K562 (cell line): ENCODE measurements at regions not wholly inside any gene's neighbourhood (a gene's known extent, or its start where the extent isn't known, plus 50 kb on each side); places are given as distances from the start of the nearest gene placed in this dataset.

Experiments used
- ATAC-seq: fragments of 200-7000 bp; cut with Tn5 transposase; 3 replicates; pipeline ENCODE4 v1.9.1; 2020; ENCODE audit warnings: moderate library complexity
- BruUV-seq: library from RNA; stranded (reverse); fragments of 400-500 nt; replicated peaks from 2 replicates; lab custom pipeline; 2021; lab: Mats Ljungman, UMichigan
- CTCF ChIA-PET: fragments of 300-600 bp; formaldehyde crosslinking; extraction: SDS; loops from one replicate; lab custom pipeline; 2021; ENCODE audit warnings: low intra/inter-chr PET ratio; lab: Yijun Ruan, JAX
- POLR2A ChIA-PET: fragments of 300-600, 350-650 bp; sonication (Branson Sonifier 250); formaldehyde crosslinking; extraction: SDS; loops from one replicate; lab custom pipeline; 2021; ENCODE audit warnings: antibody characterized with exemption, inconsistent platforms; lab: Yijun Ruan, JAX
- DNase-seq, 4 experiments: peaks; one replicate each; pipeline versions ENCODE4 v3.0.0 to v3.0.0-alpha.2; 2011 to 2018; ENCODE audit warnings: low spot score in 3 of 4, mixed read lengths in 3 of 4; ENCODE audit errors: extremely low read depth in 1 of 4
- FAIRE-seq: peaks from 2 replicates; lab custom pipeline; 2011; peaks lifted over from hg19 to GRCh38; lab: Jason Lieb, UNC
- H2AFZ ChIP-seq: 2 replicates; pipeline ENCODE4 v1.6.0; 2011; ENCODE audit warnings: low read depth, low read length, control low read depth, inconsistent platforms
- H3K27ac ChIP-seq: fragments of 200-600 bp; 3 replicates; pipeline ENCODE4 v1.8.0; 2011; ENCODE audit warnings: low read depth, mild to moderate bottlenecking, control low read depth, inconsistent platforms, low read length, moderate library complexity, mixed read lengths; ENCODE audit errors: extremely low read depth
- H3K27me3 ChIP-seq, 2 experiments: fragments of 300-600 bp in 1 of 2; 2 replicates in 1 of 2; 3 replicates in 1 of 2; pipeline versions ENCODE4 v1.6.0 to v1.8.0; 2011; ENCODE audit warnings: inconsistent platforms in 2 of 2, low read length in 2 of 2, mild to moderate bottlenecking in 1 of 2, mixed read lengths in 1 of 2, moderate library complexity in 1 of 2; ENCODE audit not compliant: control insufficient read depth in 2 of 2, insufficient read depth in 2 of 2
- H3K36me3 ChIP-seq: fragments of 300-600 bp; 3 replicates; pipeline ENCODE4 v1.8.0; 2011; ENCODE audit warnings: mild to moderate bottlenecking, low read length, inconsistent platforms; ENCODE audit not compliant: control insufficient read depth, insufficient read depth
- H3K4me1 ChIP-seq, 2 experiments: fragments of 200-600 bp in 1 of 2; replicated peaks in 1 of 2; 2 replicates in 1 of 2; 3 replicates in 1 of 2; pipeline versions ENCODE4 v1.5.1 to v1.8.0; 2011; ENCODE audit warnings: inconsistent platforms in 2 of 2, low read length in 2 of 2, mild to moderate bottlenecking in 1 of 2, mixed read lengths in 1 of 2, moderate library complexity in 1 of 2; ENCODE audit not compliant: control insufficient read depth in 2 of 2, insufficient read depth in 2 of 2
- H3K4me2 ChIP-seq: 2 replicates; pipeline ENCODE4 v1.6.1; 2011; ENCODE audit warnings: low read length, control low read depth, inconsistent platforms, mixed read lengths; ENCODE audit not compliant: insufficient read depth
- H3K4me3 ChIP-seq: fragments of 200-600 bp; sonication (generic), shearing (Covaris generic); 2 replicates; pipeline ENCODE4 v1.5.1; 2016; ENCODE audit warnings: control low read depth, inconsistent platforms
- H3K79me2 ChIP-seq: fragments of 200-600 bp; 3 replicates; pipeline ENCODE4 v1.8.0; 2011; ENCODE audit warnings: low read length, inconsistent platforms; ENCODE audit not compliant: control insufficient read depth, insufficient read depth
- H3K9ac ChIP-seq, 2 experiments: 2 replicates each; pipeline versions ENCODE4 v1.6.0 to v1.6.1; 2011; ENCODE audit warnings: low read depth in 2 of 2, low read length in 2 of 2, control low read depth in 1 of 2, inconsistent platforms in 1 of 2, mild to moderate bottlenecking in 1 of 2, mixed read lengths in 1 of 2; ENCODE audit not compliant: insufficient read depth in 1 of 2
- H3K9me1 ChIP-seq: one replicate; pipeline ENCODE4 v1.6.0; 2011; ENCODE audit warnings: inconsistent platforms, mild to moderate bottlenecking, low read length, moderate library complexity; ENCODE audit not compliant: control insufficient read depth, insufficient read depth
- H3K9me3 ChIP-seq: replicated peaks from 2 replicates; pipeline ENCODE4 v1.5.1; 2011; ENCODE audit warnings: low read depth, low read length, inconsistent platforms; ENCODE audit not compliant: control insufficient read depth, insufficient read depth
- H4K20me1 ChIP-seq: replicated peaks from 2 replicates; pipeline ENCODE4 v1.6.1; 2011; ENCODE audit warnings: low read length, inconsistent platforms, mixed read lengths; ENCODE audit not compliant: control insufficient read depth, insufficient read depth
- MCM5 ChIP-seq: fragments of 450-650 bp; IDR thresholded peaks from 2 replicates; pipeline ENCODE4 v1.6.1; 2016; ENCODE audit warnings: low read depth
- MTA3 ChIP-seq: fragments of 450-650 bp; formaldehyde crosslinking; IDR thresholded peaks from 2 replicates; pipeline ENCODE4 v1.6.1; 2017; ENCODE audit warnings: mild to moderate bottlenecking, borderline replicate concordance
- SPI1 ChIP-seq: IDR thresholded peaks from 2 replicates; pipeline ENCODE4 v1.6.1; 2011; ENCODE audit warnings: low read depth, low read length, control low read depth, borderline replicate concordance
- ZNF253 ChIP-seq: fragments of 250-450 bp; sonication (Bioruptor Pico); conservative IDR thresholded peaks from 2 replicates; pipeline ENCODE4 v1.6.1; 2021; ENCODE audit warnings: mild to moderate bottlenecking
- WGBS: fragments of 100-300 bp; shearing (Covaris generic); methylation state at CpG from one replicate; pipeline ENCODE4 v1.1.6; 2016; ENCODE audit warnings: low coverage, mixed read lengths; ENCODE audit not compliant: insufficient coverage; ENCODE audit errors: missing lambda C conversion rate; 5-methylcytosine and 5-hydroxymethylcytosine counted together
- in situ Hi-C: fragments of 300-500 bp; cut with MboI; formaldehyde crosslinking; loops from 4 replicates; pipeline ENCODE4 v1.15.0; 2018; ENCODE audit warnings: inconsistent platforms, mixed read lengths
- intact Hi-C: fragments of 100-400 bp; cut with micrococcal nuclease; formaldehyde crosslinking; loops from 2 replicates; pipeline ENCODE4 v1.14.2; 2022

GRCh38 chr4:123709336-123709735, 312.7 kb downstream of the SPRY1 start:
- Histone ChIP-seq H3K9ac (no peak overlapping the region), H3K4me1 (no peaks in the 10 kb centered on the region; a peak in 1 of 5 replicates), H4K20me1 (no peaks in the 10 kb centered on the region), H2AFZ (no peak overlapping the region), H3K27me3 (no peaks in the 10 kb centered on the region), H3K79me2 (no peaks in the 10 kb centered on the region), H3K4me3 (no peak overlapping the region), H3K9me1 (no peaks in the 10 kb centered on the region), H3K36me3 (no peaks in the 10 kb centered on the region), H3K4me2 (no peak overlapping the region), H3K9me3 (no peaks in the 10 kb centered on the region), H3K27ac (no peak overlapping the region)
- intact Hi-C loops (no loop called here), in situ Hi-C loops (no loop called here)
- POLR2A ChIA-PET: no interaction called here
- DNase-seq (no peak), ATAC-seq (no peak), FAIRE-seq (no peak)
- CTCF ChIA-PET: no interaction called here
- no TSS peak for BruUV-seq
- 0% methylated on average over 1 of the region's 3 CpGs for WGBS
- no peak for TF ChIP-seq MTA3

- Histone ChIP-seq H3K4me2 (no peak overlapping the region), H2AFZ (no peak overlapping the region), H3K36me3 (no peaks in the 10 kb centered on the region), H4K20me1 (no peaks in the 10 kb centered on the region), H3K4me1 (no peaks in the 10 kb centered on the region), H3K9me1 (no peaks in the 10 kb centered on the region), H3K4me3 (no peak overlapping the region), H3K9ac (no peak overlapping the region), H3K9me3 (no peaks in the 10 kb centered on the region), H3K79me2 (no peaks in the 10 kb centered on the region), H3K27ac (no peak overlapping the region), H3K27me3 (no peaks in the 10 kb centered on the region)
- DNase-seq (no peak), ATAC-seq (no peak), FAIRE-seq (no peak)
- 7% methylated on average over 1 of the region's 1 CpG for WGBS
- TF ChIP-seq SPI1 (peak; percentile 50; the same call in 1 of the 2 replicates), MCM5 (no peak), ZNF253 (CRISPR knock-in tag) (no peak)
- POLR2A ChIA-PET: no interaction called here
- no TSS peak for BruUV-seq
- CTCF ChIA-PET: no interaction called here
- in situ Hi-C loops: no loop called here
- intact Hi-C loops: no loop called here
These were observed 334.4 kb downstream of the SPRY1 start for GRCh38 chr4:123731035-123731434.
